22Rv1 (cell line): ENCODE measurements at regions not wholly inside any gene's neighbourhood (a gene's known extent, or its start where the extent isn't known, plus 50 kb on each side); places are given as distances from the start of the nearest gene placed in this dataset.

Experiments used
- ZFX ChIP-seq: fragments of 450-650 bp; IDR thresholded peaks from 2 replicates; pipeline ENCODE4 v1.6.1; 2017; ENCODE audit warnings: antibody characterized with exemption, borderline replicate concordance
- TF ChIP-seq, protein P1 (sequence below): fragments of 450-650 bp; IDR thresholded peaks from 2 replicates; pipeline ENCODE4 v1.5.1; 2017; ENCODE audit warnings: mild to moderate bottlenecking

DNA sequence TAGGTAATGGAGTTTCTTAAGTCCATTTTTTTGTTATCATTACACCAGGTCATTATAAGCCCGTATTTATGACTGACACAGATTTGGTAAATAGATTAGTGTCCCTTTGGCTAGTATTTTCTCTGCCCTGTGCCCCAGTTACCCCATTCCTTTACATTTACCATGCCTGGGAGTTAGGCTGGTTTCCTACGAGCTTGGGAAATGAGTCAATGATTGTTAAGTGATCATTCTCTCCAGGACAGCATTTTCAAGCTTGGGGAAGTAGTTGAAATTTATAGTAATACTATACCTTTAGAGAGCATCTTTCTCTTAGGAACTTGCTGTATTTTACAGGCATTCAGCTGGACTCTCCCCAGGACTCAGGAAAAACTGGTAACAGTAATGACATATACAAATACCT lies 573.1 kb downstream of the TLE4 start:
- TF ChIP-seq, protein P1, sequence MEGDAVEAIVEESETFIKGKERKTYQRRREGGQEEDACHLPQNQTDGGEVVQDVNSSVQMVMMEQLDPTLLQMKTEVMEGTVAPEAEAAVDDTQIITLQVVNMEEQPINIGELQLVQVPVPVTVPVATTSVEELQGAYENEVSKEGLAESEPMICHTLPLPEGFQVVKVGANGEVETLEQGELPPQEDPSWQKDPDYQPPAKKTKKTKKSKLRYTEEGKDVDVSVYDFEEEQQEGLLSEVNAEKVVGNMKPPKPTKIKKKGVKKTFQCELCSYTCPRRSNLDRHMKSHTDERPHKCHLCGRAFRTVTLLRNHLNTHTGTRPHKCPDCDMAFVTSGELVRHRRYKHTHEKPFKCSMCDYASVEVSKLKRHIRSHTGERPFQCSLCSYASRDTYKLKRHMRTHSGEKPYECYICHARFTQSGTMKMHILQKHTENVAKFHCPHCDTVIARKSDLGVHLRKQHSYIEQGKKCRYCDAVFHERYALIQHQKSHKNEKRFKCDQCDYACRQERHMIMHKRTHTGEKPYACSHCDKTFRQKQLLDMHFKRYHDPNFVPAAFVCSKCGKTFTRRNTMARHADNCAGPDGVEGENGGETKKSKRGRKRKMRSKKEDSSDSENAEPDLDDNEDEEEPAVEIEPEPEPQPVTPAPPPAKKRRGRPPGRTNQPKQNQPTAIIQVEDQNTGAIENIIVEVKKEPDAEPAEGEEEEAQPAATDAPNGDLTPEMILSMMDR = no peak
- TF ChIP-seq ZFX = no peak
